H1 (cell line): ENCODE measurements at regions not wholly inside any gene's neighbourhood (a gene's known extent, or its start where the extent isn't known, plus 50 kb on each side); places are given as distances from the start of the nearest gene placed in this dataset.

Experiments used
- CTCF ChIA-PET: fragments of 300-600 bp; sonication (Branson Sonifier 250); formaldehyde crosslinking; loops from one replicate; lab custom pipeline; 2021; ENCODE audit not compliant: partially characterized antibody; lab: Charles Lee
- POLR2A ChIA-PET: fragments of 300-600 bp; sonication (Branson Sonifier 250); formaldehyde crosslinking; loops from one replicate; lab custom pipeline; 2021; ENCODE audit warnings: inconsistent platforms; ENCODE audit not compliant: partially characterized antibody; lab: Charles Lee
- DNase-seq, 2 experiments: peaks; one replicate each; pipeline versions ENCODE4 v3.0.0 to v3.0.0-alpha.2; 2010 to 2022; ENCODE audit warnings: low spot score in 2 of 2, low read depth in 1 of 2, mixed read lengths in 1 of 2
- FAIRE-seq: peaks from 2 replicates; lab custom pipeline; 2011; peaks lifted over from hg19 to GRCh38; lab: Jason Lieb, UNC
- H2AFZ ChIP-seq: 2 replicates; pipeline ENCODE4 v1.8.1; 2012; ENCODE audit warnings: low read length, inconsistent platforms
- H2AK5ac ChIP-seq: 2 replicates; pipeline ENCODE4 v1.6.1; 2013; ENCODE audit warnings: low read depth, low read length
- H2BK120ac ChIP-seq: replicated peaks from 2 replicates; pipeline ENCODE3; 2013; ENCODE audit warnings: low read depth, low read length, inconsistent platforms
- H2BK12ac ChIP-seq: 2 replicates; pipeline ENCODE4 v1.6.1; 2013; ENCODE audit warnings: low read depth, low read length
- H2BK15ac ChIP-seq: 2 replicates; pipeline ENCODE4 v1.6.1; 2013; ENCODE audit warnings: low read length
- H2BK20ac ChIP-seq: 2 replicates; pipeline ENCODE4 v1.6.1; 2013; ENCODE audit warnings: low read length
- H2BK5ac ChIP-seq: 2 replicates; pipeline ENCODE4 v1.6.1; 2013; ENCODE audit warnings: low read depth, low read length
- H3K14ac ChIP-seq: 2 replicates; pipeline ENCODE4 v1.6.1; 2013; ENCODE audit warnings: inconsistent platforms; ENCODE audit not compliant: insufficient read length
- H3K18ac ChIP-seq: 2 replicates; pipeline ENCODE4 v1.6.1; 2013; ENCODE audit warnings: low read length; ENCODE audit errors: extremely low read depth
- H3K23ac ChIP-seq: 2 replicates; pipeline ENCODE4 v1.6.1; 2013; ENCODE audit warnings: inconsistent platforms; ENCODE audit not compliant: insufficient read length
- H3K23me2 ChIP-seq: 2 replicates; pipeline ENCODE4 v1.6.1; 2013; ENCODE audit warnings: low read depth, low read length
- H3K27ac ChIP-seq: 2 replicates; pipeline ENCODE4 v1.6.1; 2011; ENCODE audit warnings: low read depth, low read length, inconsistent platforms
- H3K27me3 ChIP-seq, 4 experiments: replicated peaks in 1 of 4; 1 replicate in 1 of 4; 2 replicates in 3 of 4; pipeline versions ENCODE4 v1.6.1 to v1.8.1; 2011 to 2013; ENCODE audit warnings: low read length in 3 of 4, mild to moderate bottlenecking in 3 of 4, inconsistent platforms in 2 of 4, mixed read lengths in 2 of 4, moderate library complexity in 1 of 4; ENCODE audit not compliant: control insufficient read depth in 3 of 4, insufficient read depth in 3 of 4; ENCODE audit errors: extremely low read depth in 1 of 4
- H3K36me3 ChIP-seq, 4 experiments: 2 replicates each; pipeline versions ENCODE4 v1.6.1 to v1.8.1; 2011 to 2013; ENCODE audit warnings: mild to moderate bottlenecking in 4 of 4, low read length in 3 of 4, moderate library complexity in 2 of 4, control low read depth in 1 of 4, inconsistent platforms in 1 of 4; ENCODE audit not compliant: insufficient read depth in 4 of 4, control insufficient read depth in 2 of 4
- H3K4ac ChIP-seq: replicated peaks from 2 replicates; pipeline ENCODE3; 2013; ENCODE audit warnings: low read length, low read depth, mixed read lengths, inconsistent platforms; ENCODE audit not compliant: insufficient read length
- H3K4me1 ChIP-seq, 4 experiments: replicated peaks in 1 of 4; 1 replicate in 1 of 4; 2 replicates in 3 of 4; pipeline versions ENCODE4 v1.6.1 to v1.8.1; 2011 to 2013; ENCODE audit warnings: low read length in 3 of 4, inconsistent platforms in 2 of 4, mixed read lengths in 1 of 4; ENCODE audit not compliant: insufficient read depth in 4 of 4, control insufficient read depth in 3 of 4
- H3K4me2 ChIP-seq, 2 experiments: 2 replicates each; pipeline versions ENCODE4 v1.6.1 to v1.8.1; 2011 to 2013; ENCODE audit warnings: low read depth in 2 of 2, low read length in 2 of 2, control low read depth in 1 of 2, inconsistent platforms in 1 of 2, mild to moderate bottlenecking in 1 of 2; ENCODE audit not compliant: insufficient read depth in 1 of 2
- H3K4me3 ChIP-seq, 4 experiments: fragments of 200-600, 300-600 bp in 1 of 4; sonication (generic), shearing (Covaris generic), sonication (Bioruptor Twin) in 1 of 4; 2 replicates each; pipeline versions ENCODE4 v1.5.1 to v1.8.1; 2011 to 2016; ENCODE audit warnings: low read length in 4 of 4, low read depth in 3 of 4, control low read depth in 2 of 4, inconsistent platforms in 2 of 4, mild to moderate bottlenecking in 2 of 4, mixed read lengths in 1 of 4, moderate library complexity in 1 of 4; ENCODE audit not compliant: insufficient read depth in 2 of 4; ENCODE audit errors: extremely low read depth in 1 of 4
- H3K56ac ChIP-seq: replicated peaks from 2 replicates; pipeline ENCODE3; 2013; ENCODE audit warnings: low read depth, mild to moderate bottlenecking, mixed read lengths, low read length, inconsistent platforms; ENCODE audit not compliant: insufficient read length
- H3K79me1 ChIP-seq: 2 replicates; pipeline ENCODE4 v1.6.1; 2013; ENCODE audit warnings: low read depth, low read length, control low read depth
- H3K79me2 ChIP-seq, 2 experiments: 2 replicates each; pipeline versions ENCODE4 v1.6.1 to v1.8.1; 2012 to 2013; ENCODE audit warnings: low read length in 2 of 2, mild to moderate bottlenecking in 2 of 2, inconsistent platforms in 1 of 2; ENCODE audit not compliant: insufficient read depth in 2 of 2, control insufficient read depth in 1 of 2
- H3K9ac ChIP-seq, 4 experiments: replicated peaks in 1 of 4; 1 replicate in 1 of 4; 2 replicates in 3 of 4; pipeline versions ENCODE4 v1.6.1 to v1.8.1; 2011 to 2013; ENCODE audit warnings: low read depth in 3 of 4, low read length in 3 of 4, control low read depth in 2 of 4, mild to moderate bottlenecking in 2 of 4, moderate library complexity in 2 of 4, inconsistent platforms in 1 of 4; ENCODE audit errors: extremely low read depth in 1 of 4
- H3K9me3 ChIP-seq, 2 experiments: 2 replicates each; pipeline versions ENCODE4 v1.6.1 to v1.8.1; 2012 to 2013; ENCODE audit warnings: mild to moderate bottlenecking in 2 of 2, moderate library complexity in 2 of 2, control low read depth in 1 of 2, inconsistent platforms in 1 of 2, low read depth in 1 of 2, low read length in 1 of 2, mixed read lengths in 1 of 2; ENCODE audit not compliant: insufficient read depth in 2 of 2
- H4K20me1 ChIP-seq, 2 experiments: replicated peaks in 1 of 2; 2 replicates each; pipeline versions ENCODE3 to v1.8.1; 2011 to 2013; ENCODE audit warnings: inconsistent platforms in 2 of 2, low read length in 2 of 2, mild to moderate bottlenecking in 1 of 2; ENCODE audit not compliant: insufficient read depth in 2 of 2, control insufficient read depth in 1 of 2
- H4K5ac ChIP-seq: 2 replicates; pipeline ENCODE4 v1.6.1; 2013; ENCODE audit warnings: low read length, low read depth, mixed read lengths, inconsistent platforms; ENCODE audit not compliant: insufficient read length
- H4K8ac ChIP-seq: 2 replicates; pipeline ENCODE4 v1.8.0; 2013; ENCODE audit warnings: mild to moderate bottlenecking, moderate library complexity, low read length, inconsistent platforms; ENCODE audit not compliant: insufficient read depth; ENCODE audit errors: extremely low read depth
- H4K91ac ChIP-seq: replicated peaks from 2 replicates; pipeline ENCODE3; 2013; ENCODE audit warnings: low read length, mixed read lengths, inconsistent platforms; ENCODE audit not compliant: insufficient read length
- ASH2L ChIP-seq: fragments of 200-600, 300-600 bp; sonication (generic); IDR thresholded peaks from one replicate; pipeline ENCODE4 v1.7.1; 2017; ENCODE audit warnings: low read length
- ATF2 ChIP-seq: IDR thresholded peaks from 2 replicates; pipeline ENCODE4 v1.6.1; 2012; ENCODE audit warnings: low read length, inconsistent platforms
- BCL11A ChIP-seq, 2 experiments: IDR thresholded peaks; one replicate each; pipeline ENCODE4 v1.6.1; 2011; ENCODE audit warnings: low read depth in 2 of 2, low read length in 2 of 2, mild to moderate bottlenecking in 2 of 2
- CBX8 ChIP-seq: fragments of 300-800, 300-1000 bp; sonication (generic); IDR thresholded peaks from 2 replicates; pipeline ENCODE4 v1.7.1; 2016; ENCODE audit warnings: low read depth, low read length, borderline replicate concordance
- CHD1 ChIP-seq: IDR thresholded peaks from 2 replicates; pipeline ENCODE4 v1.6.1; 2012; ENCODE audit warnings: low read depth, low read length, improper control_type of control experiment
- CTCF ChIP-seq, 3 experiments: IDR thresholded peaks; 1 replicate in 2 of 3; 2 replicates in 1 of 3; pipeline versions ENCODE4 v1.5.1 to v1.6.1; 2011; ENCODE audit warnings: low read length in 3 of 3, mild to moderate bottlenecking in 3 of 3, inconsistent platforms in 2 of 3, low read depth in 1 of 3, moderate library complexity in 1 of 3; ENCODE audit not compliant: insufficient read depth in 1 of 3; ENCODE audit errors: control extremely low read depth in 1 of 3
- JUND ChIP-seq: IDR thresholded peaks from 2 replicates; pipeline ENCODE4 v1.6.1; 2011; ENCODE audit warnings: mild to moderate bottlenecking, improper control_type of control experiment, low read length
- NANOG ChIP-seq: IDR thresholded peaks from 2 replicates; pipeline ENCODE4 v1.6.1; 2011; ENCODE audit warnings: low read length, low read depth, mild to moderate bottlenecking, inconsistent platforms; ENCODE audit not compliant: insufficient read depth, poor library complexity, severe bottlenecking
- SAP30 ChIP-seq: fragments of 300-600 bp; sonication (generic); IDR thresholded peaks from 2 replicates; pipeline ENCODE4 v1.7.1; 2012; ENCODE audit warnings: low read length, moderate library complexity, mild to moderate bottlenecking, inconsistent platforms; ENCODE audit not compliant: insufficient read depth, insufficient replicate concordance
- SRF ChIP-seq: IDR thresholded peaks from 2 replicates; pipeline ENCODE4 v1.6.1; 2011; ENCODE audit warnings: mild to moderate bottlenecking, low read depth, low read length, moderate library complexity
- WGBS, 2 experiments: shearing (Covaris generic) in 1 of 2; methylation state at CpG; one replicate each; pipeline versions ENCODE4 v1.1.6 to v1.1.7; 2013 to 2015; ENCODE audit warnings: low lambda C conversion rate in 2 of 2, mixed read lengths in 2 of 2, inconsistent platforms in 1 of 2, low coverage in 1 of 2, missing lambda C conversion rate in 1 of 2; ENCODE audit not compliant: insufficient replicate concordance in 2 of 2, insufficient coverage in 1 of 2, insufficient read length in 1 of 2; ENCODE audit errors: extremely low coverage in 1 of 2, missing lambda C conversion rate in 1 of 2; 5-methylcytosine and 5-hydroxymethylcytosine counted together

GRCh38 chr4:77451530-77451929 is 154.1 kb upstream of the CXCL13 start:
- Histone ChIP-seq H3K4me1 (no peaks in the 10 kb centered on the region), H3K79me2 (no peaks in the 10 kb centered on the region), H3K79me1 (no peaks in the 10 kb centered on the region), H3K9me3 (no peaks in the 10 kb centered on the region), H3K27me3 (no peaks in the 10 kb centered on the region), H4K5ac (no peak overlapping the region), H2BK20ac (no peak overlapping the region), H2BK120ac (no peak overlapping the region), H3K23me2 (no peaks in the 10 kb centered on the region), H3K18ac (no peak overlapping the region), H3K4me3 (no peak overlapping the region), H4K91ac (no peak overlapping the region), H4K8ac (no peak overlapping the region), H3K23ac (no peak overlapping the region), H3K56ac (no peak overlapping the region), H4K20me1 (no peaks in the 10 kb centered on the region), H2AFZ (no peak overlapping the region), H2AK5ac (no peak overlapping the region), H3K4me2 (no peak overlapping the region), H2BK5ac (no peak overlapping the region), H3K14ac (no peak overlapping the region), H3K4ac (no peak overlapping the region), H3K36me3 (no peaks in the 10 kb centered on the region), H3K27ac (no peak overlapping the region), H2BK12ac (no peak overlapping the region), H2BK15ac (no peak overlapping the region), H3K9ac (no peak overlapping the region)
- WGBS, 2 experiments = 75% methylated on average over 1 of the region's 1 CpG; no CpG with 5 or more reads in 1 of the 2 experiments
- CTCF ChIA-PET = interaction anchor here (0.7 to 13.4 kb wide), 12 partner anchors 10 to 151 kb away, joined by 3 to 120 read pairs (median 4); no protein-coding TSS in a partner anchor
- FAIRE-seq = no peak
- POLR2A ChIA-PET = no interaction called here
- DNase-seq = no peak
- no peak for TF ChIP-seq CHD1
- no peak for TF ChIP-seq JUND
- no peak for TF ChIP-seq CTCF (IDR thresholded peaks at IDR 0.05; ENCODE audit: control extremely low read depth in 1 of 3, insufficient read depth in 1 of 3, low read depth in 1 of 3, low read length in 3 of 3)
- TF ChIP-seq BCL11A (IDR thresholded peaks at IDR 0.05; ENCODE audit: low read depth in 2 of 2, low read length in 2 of 2) = no peak
- no peak for TF ChIP-seq SRF
- TF ChIP-seq CBX8 = no peak
- TF ChIP-seq NANOG = no peak
- no peak for TF ChIP-seq ASH2L
- TF ChIP-seq SAP30 = no peak
- no peak for TF ChIP-seq ATF2
